UCSD-AML1 (cell line): ENCODE measurements at regions not wholly inside any gene's neighbourhood (a gene's known extent, or its start where the extent isn't known, plus 50 kb on each side); places are given as distances from the start of the nearest gene placed in this dataset.

ENCODE experiments used
- DNase-seq: peaks from one replicate; lab custom pipeline; 2025; ENCODE audit not compliant: unreplicated experiment; lab: John Stamatoyannopoulos, UW

- DNase-seq: no peak
These were observed 116.0 kb upstream of the PFKP start for GRCh38 chr10:2951235-2951835.

DNA sequence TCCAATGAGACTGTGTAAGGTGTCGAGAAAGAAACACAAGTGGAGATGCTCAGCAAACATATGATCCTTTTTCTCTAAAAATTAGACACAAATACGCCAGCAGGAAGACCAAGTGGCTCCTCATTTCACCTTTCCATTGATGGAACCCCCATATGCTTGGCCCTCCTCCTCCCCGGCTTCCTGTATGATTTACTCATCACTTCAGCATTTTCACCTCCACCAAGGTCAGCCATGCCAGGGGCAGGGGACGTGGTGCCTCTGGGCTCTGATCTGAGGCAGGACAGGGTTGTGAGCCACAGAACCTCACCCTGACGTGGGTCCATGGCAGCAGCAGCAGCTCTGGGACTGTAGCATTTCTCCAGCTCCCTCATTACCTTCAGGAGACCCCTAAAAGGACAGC lies 116.8 kb upstream of the PFKP start:
- DNase-seq: no peak

DNA sequence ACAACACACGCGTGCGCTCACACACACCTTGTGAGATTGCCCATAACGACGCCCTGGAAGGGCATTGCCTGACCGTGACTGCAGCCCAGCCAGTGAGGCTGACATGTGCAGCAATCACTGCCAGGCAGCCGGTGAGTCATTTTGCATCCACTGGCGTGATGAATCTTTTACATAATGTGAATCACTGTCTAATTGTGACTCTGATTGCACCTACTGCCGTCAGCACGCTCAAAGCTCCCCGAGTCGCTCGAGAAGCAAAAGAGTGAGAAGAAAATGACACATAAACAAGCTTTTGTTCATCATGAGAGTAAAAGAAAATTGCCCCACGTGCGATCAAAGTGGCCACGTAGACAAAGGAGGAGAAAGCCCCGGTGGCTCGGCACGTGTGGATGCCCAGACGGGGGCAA lies 117.4 kb upstream of the PFKP start:
- no peak for DNase-seq

GRCh38 chr10:2949221-2949947 lies 118.0 kb upstream of the PFKP start:
- no peak for DNase-seq

GRCh38 chr10:2948127-2948854 lies 119.1 kb upstream of the PFKP start:
- no peak for DNase-seq

GRCh38 chr10:2944788-2945187 lies 122.6 kb upstream of the PFKP start:
- no peak for DNase-seq

- DNase-seq: no peak
These were observed 123.3 kb upstream of the PFKP start for GRCh38 chr10:2943932-2944614.

DNA sequence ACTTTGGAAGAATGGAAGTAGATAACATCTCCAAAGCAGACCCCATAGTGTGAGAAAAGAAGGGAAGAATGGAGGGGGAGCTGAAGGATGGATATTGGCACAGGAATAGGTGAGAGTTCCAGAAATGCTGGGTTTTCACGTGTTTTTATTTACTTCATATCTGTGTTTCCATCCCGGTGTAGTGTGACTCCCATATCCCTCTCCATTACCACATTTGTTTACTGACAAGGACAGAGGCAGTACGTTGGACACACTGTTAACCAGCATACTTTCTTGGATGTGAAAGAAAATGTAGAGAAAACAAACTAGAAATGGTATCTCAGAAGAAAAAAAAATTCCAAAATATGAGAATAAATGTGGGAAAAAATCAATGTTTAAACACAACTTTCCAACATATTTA lies 124.4 kb upstream of the PFKP start:
- DNase-seq: no peak

GRCh38 chr10:2938869-2939268 lies 128.5 kb upstream of the PFKP start:
- no peak for DNase-seq

GRCh38 chr10:2936816-2937215 lies 130.5 kb upstream of the PFKP start:
- DNase-seq: no peak

GRCh38 chr10:2935647-2936386 lies 131.5 kb upstream of the PFKP start:
- no peak for DNase-seq

GRCh38 chr10:2933924-2934323 lies 133.4 kb upstream of the PFKP start:
- no peak for DNase-seq

DNA sequence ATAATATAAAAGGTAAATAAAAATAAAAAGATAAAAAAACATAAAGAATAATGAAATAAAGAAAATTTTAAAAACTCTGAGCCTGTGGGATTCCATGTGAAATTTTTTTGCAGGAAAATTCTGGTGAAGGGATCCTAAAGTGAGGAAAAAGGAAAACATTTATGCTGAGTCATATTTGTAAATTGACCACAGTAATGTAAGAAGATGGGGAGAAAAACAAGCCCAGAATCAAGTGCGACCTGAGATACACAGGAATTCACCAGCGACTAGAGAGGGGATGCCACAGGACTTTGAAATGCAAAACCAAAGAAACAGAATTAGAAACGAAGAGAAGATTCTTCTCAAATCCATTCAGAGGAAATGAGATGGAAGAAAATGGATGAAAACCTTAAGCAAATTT lies 133.8 kb upstream of the PFKP start:
- DNase-seq: no peak

- no peak for DNase-seq
These were observed 134.3 kb upstream of the PFKP start for GRCh38 chr10:2933071-2933470.

GRCh38 chr10:2929480-2930258 lies 137.7 kb upstream of the PFKP start:
- no peak for DNase-seq

DNA sequence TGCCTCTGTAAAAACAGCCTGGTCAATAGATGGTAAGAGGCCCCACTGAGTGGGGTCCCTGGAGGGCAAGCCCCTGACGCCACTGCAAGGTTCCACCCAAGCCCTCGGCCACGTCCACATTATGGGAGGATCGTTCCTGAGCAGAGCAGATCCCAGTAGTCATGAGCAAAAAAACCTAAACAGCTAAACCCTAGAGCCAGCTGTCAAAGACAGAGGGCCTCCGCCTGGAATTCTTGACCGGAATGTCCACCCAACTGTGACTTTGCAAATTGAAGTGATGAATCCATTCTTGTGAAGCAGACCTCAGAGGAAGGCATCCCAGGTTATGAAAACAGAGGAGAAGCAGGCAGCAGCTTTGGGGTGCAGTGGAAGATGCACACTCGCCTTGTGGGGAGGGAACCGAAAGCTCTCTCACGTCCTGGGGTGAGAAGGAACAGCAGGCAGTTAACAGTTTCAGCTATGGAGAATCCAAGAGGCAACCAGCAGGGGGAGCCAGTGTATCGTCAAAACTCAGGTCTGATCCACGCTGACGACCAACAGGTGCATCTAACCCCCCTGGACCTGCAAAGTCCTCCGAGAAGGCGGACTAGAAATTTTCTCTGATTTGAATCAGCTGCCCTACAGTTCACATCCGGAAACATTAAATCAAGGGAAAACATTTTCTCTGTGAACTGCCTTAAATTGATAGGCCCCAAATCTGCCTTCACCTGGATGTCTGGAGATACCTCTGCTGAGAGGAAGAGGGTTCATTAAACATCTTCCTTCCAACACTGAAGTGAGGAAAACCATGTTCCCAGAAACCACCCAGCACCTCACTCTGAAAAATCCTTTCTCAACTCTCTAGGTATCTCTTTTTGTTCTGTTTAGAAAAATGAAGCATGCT lies 139.1 kb upstream of the PFKP start:
- DNase-seq: peak; percentile 79

- DNase-seq: no peak
These were observed 140.3 kb upstream of the PFKP start for GRCh38 chr10:2926918-2927660.

- peak; percentile 89 for DNase-seq
These were observed 141.7 kb upstream of the PFKP start for GRCh38 chr10:2925631-2926030.

- DNase-seq: no peak
These were observed 142.9 kb upstream of the PFKP start for GRCh38 chr10:2924431-2924830.
